SH-SY5Y (cell line): ENCODE measurements at regions not wholly inside any gene's neighbourhood (a gene's known extent, or its start where the extent isn't known, plus 50 kb on each side); places are given as distances from the start of the nearest gene placed in this dataset.

Source experiments
- GATA2 ChIP-seq: IDR thresholded peaks from 2 replicates; pipeline ENCODE4 v1.6.1; 2011; ENCODE audit warnings: mild to moderate bottlenecking, low read depth, low read length
- GATA3 ChIP-seq: IDR thresholded peaks from 2 replicates; pipeline ENCODE4 v1.6.1; 2011; ENCODE audit warnings: low read depth, mild to moderate bottlenecking, low read length, moderate library complexity

GRCh38 chr1:172882791-172883386, 167.9 kb downstream of the TNFSF18 start:
- TF ChIP-seq GATA3 (no peak), GATA2 (no peak)
